Activated T-helper 1 cell treated with anti-CD3 and anti-CD28 coated beads, Interleukin-12 subunit alpha, Interleukin-12 subunit beta, Interleukin-2, Interleukin-4 antibody, amounts not matched to agents 30 ng/mL and 10 ng/mL and 1 ng/mL, durations not matched to agents 14 hours and 24 hours and 36 hours (primary cell): ENCODE measurements at regions not wholly inside any gene's neighbourhood (a gene's known extent, or its start where the extent isn't known, plus 50 kb on each side); places are given as distances from the start of the nearest gene placed in this dataset.

Experiments
- DNase-seq: peaks from one replicate; pipeline ENCODE4 v3.0.0; 2021; ENCODE audit warnings: low spot score
- H3K27ac Mint-ChIP-seq: one replicate; pipeline ENCODE4 v1.8.0; 2021; ENCODE audit warnings: mild to moderate bottlenecking, mixed read lengths
- H3K27me3 Mint-ChIP-seq: one replicate; pipeline ENCODE4 v1.8.0; 2022; ENCODE audit warnings: mild to moderate bottlenecking, moderate library complexity, mixed read lengths; ENCODE audit not compliant: insufficient read depth
- H3K36me3 Mint-ChIP-seq: one replicate; pipeline ENCODE4 v1.8.0; 2021; ENCODE audit warnings: low read depth, mixed read lengths
- H3K4me1 Mint-ChIP-seq: one replicate; pipeline ENCODE4 v1.8.0; 2021; ENCODE audit warnings: low read depth, mixed read lengths
- H3K4me3 Mint-ChIP-seq: one replicate; pipeline ENCODE4 v1.8.0; 2021; ENCODE audit warnings: mild to moderate bottlenecking, moderate library complexity, mixed read lengths
- H3K9me3 Mint-ChIP-seq: one replicate; pipeline ENCODE4 v1.8.0; 2021; ENCODE audit warnings: mixed read lengths
- intact Hi-C: fragments of 100-400 bp; cut with micrococcal nuclease; formaldehyde crosslinking; loops from one replicate; pipeline ENCODE4 v1.15.1; 2024

- H3K36me3 Mint-ChIP-seq, result peaks cover 3% of the 10 kb centered on the region
- peaks cover 15% of the 10 kb centered on the region for H3K27me3 Mint-ChIP-seq
- H3K4me1 Mint-ChIP-seq, result peaks cover 24% of the 10 kb centered on the region
- no peak overlapping the region for H3K27ac Mint-ChIP-seq
- intact Hi-C loops, result no loop called here
- DNase-seq, result no peak
- H3K9me3 Mint-ChIP-seq, result no peaks in the 10 kb centered on the region
- no peak overlapping the region for H3K4me3 Mint-ChIP-seq
Measured at GRCh38 chr9:105132606-105133005, 111.8 kb upstream of the SLC44A1 start.

GRCh38 chr9:105138306-105138801 lies 106.1 kb upstream of the SLC44A1 start:
- no peaks in the 10 kb centered on the region for H3K9me3 Mint-ChIP-seq
- no peak overlapping the region for H3K27ac Mint-ChIP-seq
- no peak overlapping the region for H3K4me3 Mint-ChIP-seq
- peaks cover 5% of the 10 kb centered on the region for H3K4me1 Mint-ChIP-seq
- intact Hi-C loops, result no loop called here
- DNase-seq, result no peak
- H3K27me3 Mint-ChIP-seq, result peaks cover 6% of the 10 kb centered on the region
- no peaks in the 10 kb centered on the region for H3K36me3 Mint-ChIP-seq

- H3K36me3 Mint-ChIP-seq, result no peaks in the 10 kb centered on the region
- H3K9me3 Mint-ChIP-seq, result no peaks in the 10 kb centered on the region
- no peak for DNase-seq
- H3K27me3 Mint-ChIP-seq, result peaks cover 14% of the 10 kb centered on the region
- intact Hi-C loops, result no loop called here
- H3K27ac Mint-ChIP-seq, result no peak overlapping the region
- no peak overlapping the region for H3K4me3 Mint-ChIP-seq
- peaks cover 5% of the 10 kb centered on the region for H3K4me1 Mint-ChIP-seq
Measured at GRCh38 chr9:105141146-105141975, 103.1 kb upstream of the SLC44A1 start.

- peaks cover 14% of the 10 kb centered on the region for H3K27me3 Mint-ChIP-seq
- no peak overlapping the region for H3K27ac Mint-ChIP-seq
- intact Hi-C loops, result no loop called here
- DNase-seq, result no peak
- H3K9me3 Mint-ChIP-seq, result no peaks in the 10 kb centered on the region
- peaks cover 5% of the 10 kb centered on the region for H3K4me1 Mint-ChIP-seq
- H3K4me3 Mint-ChIP-seq, result no peak overlapping the region
- no peaks in the 10 kb centered on the region for H3K36me3 Mint-ChIP-seq
Measured at GRCh38 chr9:105141976-105142250, 102.5 kb upstream of the SLC44A1 start.

GRCh38 chr9:105142406-105143135 lies 101.9 kb upstream of the SLC44A1 start:
- Mint-ChIP-seq H3K4me1 (peaks cover 5% of the 10 kb centered on the region), H3K27me3 (peaks cover 14% of the 10 kb centered on the region), H3K36me3 (no peaks in the 10 kb centered on the region), H3K4me3 (no peak overlapping the region), H3K27ac (no peak overlapping the region), H3K9me3 (no peaks in the 10 kb centered on the region)
- intact Hi-C loops, result no loop called here
- no peak for DNase-seq

- intact Hi-C loops, result no loop called here
- Mint-ChIP-seq H3K36me3 (no peaks in the 10 kb centered on the region), H3K4me3 (no peak overlapping the region), H3K27ac (no peak overlapping the region), H3K4me1 (peaks cover 5% of the 10 kb centered on the region), H3K27me3 (peaks cover 14% of the 10 kb centered on the region), H3K9me3 (no peaks in the 10 kb centered on the region)
- no peak for DNase-seq
Measured at GRCh38 chr9:105143136-105143430, 101.4 kb upstream of the SLC44A1 start.

GRCh38 chr9:105144076-105144475 lies 100.4 kb upstream of the SLC44A1 start:
- Mint-ChIP-seq H3K9me3 (no peaks in the 10 kb centered on the region), H3K4me3 (no peak overlapping the region), H3K27me3 (peaks cover 14% of the 10 kb centered on the region), H3K36me3 (no peaks in the 10 kb centered on the region), H3K27ac (no peak overlapping the region), H3K4me1 (peaks cover 4% of the 10 kb centered on the region)
- intact Hi-C loops, result no loop called here
- no peak for DNase-seq

GRCh38 chr9:105144841-105145240 lies 99.6 kb upstream of the SLC44A1 start:
- Mint-ChIP-seq H3K4me3 (no peak overlapping the region), H3K4me1 (no peaks in the 10 kb centered on the region), H3K27me3 (peaks cover 15% of the 10 kb centered on the region), H3K36me3 (no peaks in the 10 kb centered on the region), H3K27ac (no peak overlapping the region), H3K9me3 (no peaks in the 10 kb centered on the region)
- intact Hi-C loops, result no loop called here
- no peak for DNase-seq

GRCh38 chr9:105146677-105147076 lies 97.8 kb upstream of the SLC44A1 start:
- H3K4me3 Mint-ChIP-seq, result no peak overlapping the region
- no peaks in the 10 kb centered on the region for H3K36me3 Mint-ChIP-seq
- H3K4me1 Mint-ChIP-seq, result no peaks in the 10 kb centered on the region
- no peak overlapping the region for H3K27ac Mint-ChIP-seq
- H3K27me3 Mint-ChIP-seq, result peaks cover 15% of the 10 kb centered on the region
- DNase-seq, result no peak
- intact Hi-C loops, result no loop called here
- H3K9me3 Mint-ChIP-seq, result no peaks in the 10 kb centered on the region

- Mint-ChIP-seq H3K4me1 (no peaks in the 10 kb centered on the region), H3K27me3 (peaks cover 12% of the 10 kb centered on the region), H3K4me3 (no peak overlapping the region), H3K36me3 (no peaks in the 10 kb centered on the region), H3K27ac (no peak overlapping the region), H3K9me3 (no peaks in the 10 kb centered on the region)
- intact Hi-C loops, result no loop called here
- DNase-seq, result no peak
Measured at GRCh38 chr9:105147110-105147871, 97.2 kb upstream of the SLC44A1 start.

GRCh38 chr9:105148328-105149006 lies 96.0 kb upstream of the SLC44A1 start:
- no peak overlapping the region for H3K27ac Mint-ChIP-seq
- H3K9me3 Mint-ChIP-seq, result no peaks in the 10 kb centered on the region
- no peak for DNase-seq
- no peaks in the 10 kb centered on the region for H3K36me3 Mint-ChIP-seq
- H3K27me3 Mint-ChIP-seq, result peaks cover 9% of the 10 kb centered on the region
- intact Hi-C loops, result no loop called here
- no peak overlapping the region for H3K4me3 Mint-ChIP-seq
- H3K4me1 Mint-ChIP-seq, result no peaks in the 10 kb centered on the region

GRCh38 chr9:105150991-105151685 lies 93.3 kb upstream of the SLC44A1 start:
- H3K4me3 Mint-ChIP-seq, result no peak overlapping the region
- intact Hi-C loops, result loop anchor here (10.0 kb wide), 1 partner anchor 156 kb away; no protein-coding TSS in a partner anchor
- H3K4me1 Mint-ChIP-seq, result no peaks in the 10 kb centered on the region
- no peaks in the 10 kb centered on the region for H3K36me3 Mint-ChIP-seq
- no peak overlapping the region for H3K27ac Mint-ChIP-seq
- H3K9me3 Mint-ChIP-seq, result no peaks in the 10 kb centered on the region
- DNase-seq, result no peak
- H3K27me3 Mint-ChIP-seq, result peaks cover 2% of the 10 kb centered on the region
